NCI-H1694 treated with DMSO at 0.1 percent for 48 hours (cell line): ENCODE measurements at regions not wholly inside any gene's neighbourhood (a gene's known extent, or its start where the extent isn't known, plus 50 kb on each side); places are given as distances from the start of the nearest gene placed in this dataset.

Experiments used
- DNase-seq: peaks from one replicate; lab custom pipeline; 2025; lab: John Stamatoyannopoulos, UW

DNA sequence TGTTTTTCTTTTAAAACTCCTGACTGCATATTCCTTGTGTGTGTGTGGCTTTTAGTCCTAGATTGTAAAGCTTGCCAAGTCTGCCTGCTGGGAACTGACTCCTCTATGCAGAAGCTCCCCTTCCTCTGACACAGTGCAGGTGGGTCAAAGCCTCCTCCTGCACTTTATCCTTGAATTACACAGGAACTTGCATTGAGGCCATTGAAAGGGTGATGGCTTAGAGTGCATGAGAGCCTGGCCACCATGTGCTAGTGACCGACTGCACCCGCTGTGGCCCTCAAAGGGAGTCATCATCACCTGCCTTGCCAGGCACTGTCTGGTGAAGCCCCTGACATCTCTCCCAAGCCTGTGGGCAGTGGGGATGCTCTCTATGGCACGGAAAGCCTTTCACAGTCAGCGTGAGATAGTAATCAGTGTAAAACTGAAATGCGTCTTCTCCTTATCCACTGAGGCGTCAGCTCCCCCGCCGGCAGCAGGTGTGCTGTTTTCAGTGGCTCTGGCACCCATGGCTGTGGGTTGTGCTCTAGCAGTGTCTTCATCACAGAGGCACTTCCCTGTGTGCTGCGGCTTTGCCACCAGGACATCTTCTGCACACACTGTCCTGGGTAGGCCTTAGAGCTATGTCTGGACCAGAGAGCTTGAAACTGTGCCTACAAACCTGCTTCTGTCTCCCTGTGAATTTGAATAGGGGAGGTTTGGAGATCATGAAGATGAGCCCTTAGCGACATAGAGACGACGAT, 87.9 kb downstream of the THBS2 start:
- DNase-seq: no peak

DNA sequence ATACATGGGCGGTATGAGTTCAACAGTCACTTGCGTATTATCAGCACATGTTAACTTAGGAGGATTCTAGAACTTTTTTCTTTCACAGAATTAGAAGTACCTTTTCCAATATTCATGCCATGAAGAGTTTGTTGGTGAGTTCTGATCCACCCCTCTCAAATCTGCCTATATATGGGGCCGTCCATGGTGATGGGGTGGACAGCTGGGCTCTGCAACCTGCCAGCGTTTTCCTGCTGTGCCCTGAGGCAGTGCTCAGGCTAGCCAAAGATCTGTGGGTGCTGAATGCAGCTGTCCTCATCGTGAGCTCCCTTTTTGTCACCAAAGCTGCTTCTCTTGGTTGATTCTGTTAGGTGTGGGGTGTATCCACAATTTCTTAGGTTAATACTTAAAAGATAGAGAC, 88.7 kb downstream of the THBS2 start:
- DNase-seq: no peak

DNA sequence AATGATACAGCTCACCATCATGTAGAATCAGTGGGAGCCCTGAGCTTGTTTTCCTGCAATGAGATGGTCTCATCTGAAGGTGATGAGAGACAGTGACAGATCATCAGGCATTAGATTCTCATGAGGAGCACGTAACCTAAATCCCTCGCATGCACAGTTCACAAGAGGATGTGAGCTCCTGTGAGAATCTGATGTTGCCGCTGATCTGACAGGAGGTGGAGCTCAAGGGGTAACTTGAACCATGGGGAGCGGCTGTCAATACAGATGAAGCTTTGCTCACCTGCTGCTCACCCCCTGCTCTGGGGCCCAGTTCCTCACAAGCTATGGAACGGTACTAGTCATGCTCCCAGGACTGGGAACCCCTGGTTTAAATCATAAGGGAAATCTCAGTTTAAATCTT, 89.2 kb downstream of the THBS2 start:
- no peak for DNase-seq

DNA sequence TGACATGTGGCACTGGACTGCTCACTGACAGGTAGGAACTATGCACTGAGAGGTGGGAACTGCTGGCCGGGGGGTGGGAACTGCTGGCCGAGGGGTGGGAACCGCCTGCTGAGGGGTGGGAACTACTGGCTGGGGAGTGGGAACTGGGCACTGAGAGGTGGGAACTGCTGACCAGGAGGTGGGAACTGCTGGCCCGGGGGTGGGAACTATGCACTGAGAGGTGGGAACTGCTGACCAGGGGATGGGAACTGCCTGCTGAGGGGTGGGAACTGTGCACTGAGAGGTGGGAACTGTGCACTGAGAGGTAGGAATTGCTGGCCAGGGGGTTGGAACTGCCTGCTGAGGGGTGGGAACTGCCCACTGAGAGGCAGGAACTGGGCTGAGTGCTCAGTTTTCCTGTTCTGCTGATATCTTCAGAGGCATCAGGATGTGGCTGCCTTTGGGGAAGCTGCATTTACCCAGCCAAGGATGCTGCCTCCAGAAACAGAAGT, 90.2 kb downstream of the THBS2 start:
- DNase-seq: no peak

DNA sequence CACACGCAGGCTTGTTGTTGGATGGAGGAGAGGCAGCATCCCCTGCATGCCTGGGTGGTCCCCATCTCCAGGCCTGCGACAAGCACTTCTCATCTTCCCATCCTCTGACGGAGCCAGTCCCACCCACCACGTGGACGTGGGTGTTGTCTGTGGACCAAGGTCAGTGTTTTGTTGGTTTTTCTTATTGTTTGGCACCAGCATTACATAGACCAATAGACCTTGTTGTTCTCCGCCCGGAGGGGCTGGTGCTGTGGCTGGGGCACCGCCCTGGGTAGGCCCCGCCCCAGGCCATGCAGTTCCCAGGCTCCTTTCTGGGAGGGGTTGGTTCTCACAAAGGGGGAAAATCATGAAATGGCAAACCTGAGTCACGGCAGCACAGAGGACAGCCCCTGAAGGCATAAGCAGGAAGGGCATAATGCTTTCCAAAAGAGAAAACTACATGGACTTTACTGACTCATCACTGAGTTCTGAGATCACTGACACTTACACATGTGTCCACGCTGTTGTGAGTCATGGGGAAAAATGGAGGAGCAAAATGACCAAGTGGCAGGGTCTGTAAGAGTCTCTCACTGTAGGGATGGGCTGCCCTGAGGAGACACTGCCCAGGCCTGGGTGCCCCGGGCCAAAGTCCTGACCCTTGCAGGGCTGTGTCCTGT, 90.8 kb downstream of the THBS2 start:
- no peak for DNase-seq

- DNase-seq: no peak
Measured at GRCh38 chr6:169162249-169162648, 91.4 kb downstream of the THBS2 start.

DNA sequence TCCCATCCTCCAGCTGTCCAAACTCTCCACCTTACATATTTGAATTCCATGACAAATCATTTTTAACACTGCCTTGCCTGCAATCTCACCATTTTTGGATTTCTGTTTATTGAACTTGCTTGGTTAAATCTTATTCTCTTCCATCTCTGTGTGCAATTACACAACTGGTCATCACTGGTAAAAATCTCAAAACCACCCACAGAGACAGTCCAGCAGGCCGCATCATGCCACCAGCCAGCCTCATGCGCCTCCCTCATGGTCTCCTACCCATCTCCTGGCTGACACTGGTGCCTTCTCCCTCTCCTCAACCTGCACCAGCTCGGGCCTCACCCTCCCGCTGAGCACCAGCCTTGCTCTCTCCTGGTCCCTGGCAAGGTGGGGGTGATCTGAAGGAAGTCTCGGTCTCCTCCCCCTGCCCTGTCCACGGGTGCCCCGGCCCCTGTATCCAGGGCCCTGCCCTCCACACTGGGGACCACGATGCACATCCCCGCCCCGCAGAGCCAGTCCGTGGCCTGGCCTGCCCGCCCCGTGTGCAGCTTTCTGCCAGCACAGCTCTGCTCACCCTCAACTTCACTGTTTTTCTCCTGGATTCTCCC, 92.0 kb downstream of the THBS2 start:
- no peak for DNase-seq

GRCh38 chr6:169160855-169161560, 92.6 kb downstream of the THBS2 start:
- DNase-seq: no peak

- no peak for DNase-seq
Measured at GRCh38 chr6:169160091-169160854, 93.4 kb downstream of the THBS2 start.

GRCh38 chr6:169159331-169159730, 94.3 kb downstream of the THBS2 start:
- DNase-seq: no peak

GRCh38 chr6:169158691-169159090, 95.0 kb downstream of the THBS2 start:
- DNase-seq: no peak

- no peak for DNase-seq
Measured at GRCh38 chr6:169158174-169158573, 95.5 kb downstream of the THBS2 start.

GRCh38 chr6:169157197-169158148, 96.2 kb downstream of the THBS2 start:
- DNase-seq: no peak

- DNase-seq: no peak
Measured at GRCh38 chr6:169156793-169157147, 96.9 kb downstream of the THBS2 start.

DNA sequence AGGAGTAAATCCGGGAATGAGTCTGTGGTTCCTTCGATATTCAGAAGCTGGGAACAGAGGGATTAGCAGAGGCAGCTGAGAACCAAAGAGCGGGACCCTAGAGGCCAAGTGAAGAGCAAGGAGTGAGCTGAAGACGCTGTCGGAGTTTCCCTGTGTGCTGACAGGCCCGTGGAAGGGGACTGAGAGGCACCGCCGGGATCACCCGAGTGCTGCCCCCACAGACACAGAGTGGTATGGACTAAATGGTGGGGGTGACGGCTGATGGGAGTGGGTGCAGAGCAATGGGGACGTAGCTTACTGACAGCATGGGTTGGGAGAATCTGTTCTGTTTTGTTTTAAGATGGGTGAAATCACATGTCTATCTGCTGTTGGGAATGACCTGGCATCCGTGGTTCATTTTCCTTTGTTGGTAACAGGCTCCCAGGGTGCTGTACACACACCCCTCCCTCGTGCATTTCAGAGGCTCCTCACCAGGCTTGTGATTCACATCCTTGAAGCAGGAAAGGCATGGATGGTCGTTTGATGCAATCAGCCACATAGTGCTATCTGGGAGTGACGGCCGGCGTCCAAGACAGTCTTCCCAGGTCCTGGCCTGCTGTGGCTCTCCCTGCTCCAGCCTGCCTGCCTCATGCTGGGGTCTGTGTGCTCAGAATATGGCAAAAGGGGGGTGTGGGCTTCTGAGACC, 97.4 kb downstream of the THBS2 start:
- no peak for DNase-seq

GRCh38 chr6:169155481-169155880, 98.2 kb downstream of the THBS2 start:
- DNase-seq: no peak

GRCh38 chr6:169153401-169153800, 100.2 kb downstream of the THBS2 start:
- no peak for DNase-seq

DNA sequence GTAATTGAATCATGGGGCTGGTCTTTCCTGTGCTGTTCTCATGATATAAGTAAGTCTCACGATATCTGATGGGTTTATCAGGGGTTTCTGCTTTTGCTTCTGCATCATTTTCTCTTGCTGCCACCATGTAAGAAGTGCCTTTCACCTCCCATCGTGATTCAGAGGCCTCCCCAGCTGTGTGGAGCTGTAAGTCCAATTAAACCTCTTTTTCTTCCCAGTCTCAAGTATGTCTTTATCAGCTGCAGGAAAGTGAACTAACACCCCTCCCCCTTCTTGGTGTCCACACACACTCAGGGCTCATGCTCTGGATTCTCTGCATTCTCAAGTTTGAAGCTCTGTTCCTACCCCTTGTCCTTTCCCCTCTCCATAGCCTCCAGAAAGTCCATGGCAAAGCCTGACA, 107.1 kb downstream of the THBS2 start:
- DNase-seq: no peak

GRCh38 chr6:169145991-169146501, 107.6 kb downstream of the THBS2 start:
- no peak for DNase-seq

GRCh38 chr6:169145496-169145895, 108.2 kb downstream of the THBS2 start:
- DNase-seq: no peak
